B cell (primary cell): ENCODE measurements at regions not wholly inside any gene's neighbourhood (a gene's known extent, or its start where the extent isn't known, plus 50 kb on each side); places are given as distances from the start of the nearest gene placed in this dataset.
A peak's percentile ranks its signal among the peaks of the same experiment; 100 is the strongest.

Experiments used
- ATAC-seq: fragments of 200-7000 bp; cut with Tn5 transposase; one replicate; pipeline ENCODE4 v1.10.0; 2021; ENCODE audit warnings: low read depth, mild to moderate bottlenecking, moderate number of reproducible peaks, moderate library complexity
- CTCF ChIA-PET: fragments of 350-600 bp; sonication (Branson Sonifier 250); formaldehyde crosslinking; loops from one replicate; lab custom pipeline; 2021; ENCODE audit warnings: antibody characterized with exemption, inconsistent platforms; lab: Charles Lee
- POLR2A ChIA-PET: fragments of 350-600 bp; sonication (Branson Sonifier 250); formaldehyde crosslinking; loops from one replicate; lab custom pipeline; 2021; ENCODE audit warnings: antibody characterized with exemption; lab: Charles Lee
- DNase-seq: peaks from one replicate; pipeline ENCODE4 v3.0.0; 2013
- H2AFZ ChIP-seq: 2 replicates; pipeline ENCODE4 v1.6.1; 2012; ENCODE audit warnings: mild to moderate bottlenecking, low read depth, low read length; ENCODE audit not compliant: insufficient read depth, poor library complexity, severe bottlenecking
- H3K27ac ChIP-seq, 2 donors: 1 replicate in 1 of 2; 2 replicates in 1 of 2; pipeline ENCODE4 v1.5.1; 2012 to 2013; ENCODE audit warnings: low read length in 2 of 2, mild to moderate bottlenecking in 2 of 2, moderate library complexity in 1 of 2
- H3K27me3 ChIP-seq, 4 experiments: fragments of 200-600 bp in 1 of 4; sonication (generic) in 1 of 4; replicated peaks in 1 of 4; 1 replicate in 2 of 4; 2 replicates in 2 of 4; pipeline versions ENCODE4 v1.6.1 to v1.7.0; 2013 to 2016; ENCODE audit warnings: low read length in 3 of 4, mild to moderate bottlenecking in 2 of 4, mixed read lengths in 1 of 4, moderate library complexity in 1 of 4; ENCODE audit not compliant: insufficient read depth in 4 of 4, control insufficient read depth in 3 of 4; ENCODE audit errors: control extremely low read depth in 1 of 4
- H3K36me3 ChIP-seq, 2 experiments: replicated peaks in 1 of 2; 1 replicate in 1 of 2; 2 replicates in 1 of 2; pipeline versions ENCODE4 v1.6.1 to v1.7.1; 2013; ENCODE audit warnings: low read length in 1 of 2; ENCODE audit not compliant: insufficient read depth in 2 of 2, control insufficient read depth in 1 of 2; ENCODE audit errors: control extremely low read depth in 1 of 2, extremely low read depth in 1 of 2
- H3K4me1 ChIP-seq, 2 donors: fragments of 200-600 bp in 1 of 2; sonication (generic) in 1 of 2; 1 replicate in 1 of 2; 2 replicates in 1 of 2; pipeline versions ENCODE4 v1.5.1 to v1.6.1; 2013 to 2017; ENCODE audit warnings: low read length in 2 of 2; ENCODE audit not compliant: control insufficient read depth in 2 of 2, insufficient read depth in 2 of 2
- H3K4me2 ChIP-seq: replicated peaks from 2 replicates; pipeline ENCODE3; 2012; ENCODE audit warnings: mild to moderate bottlenecking, low read depth, low read length; ENCODE audit not compliant: poor library complexity, severe bottlenecking
- H3K4me3 ChIP-seq, 5 experiments: fragments of 200-600 bp in 1 of 5; sonication (generic) in 1 of 5; 1 replicate in 3 of 5; 2 replicates in 2 of 5; pipeline versions ENCODE4 v1.5.1 to v1.7.0; 2011 to 2016; ENCODE audit warnings: low read length in 4 of 5, mild to moderate bottlenecking in 4 of 5, low read depth in 2 of 5, control low read depth in 1 of 5, moderate library complexity in 1 of 5; ENCODE audit not compliant: insufficient read depth in 1 of 5; ENCODE audit errors: control extremely low read depth in 1 of 5, extremely low read depth in 1 of 5
- H3K79me2 ChIP-seq: fragments of 200-600 bp; sonication (generic); one replicate; pipeline ENCODE4 v1.6.0; 2016; ENCODE audit warnings: low read length; ENCODE audit not compliant: control insufficient read depth, insufficient read depth
- H3K9ac ChIP-seq: fragments of 200-600 bp; sonication (generic); 2 replicates; pipeline ENCODE4 v1.6.1; 2017; ENCODE audit warnings: mild to moderate bottlenecking, low read length, moderate library complexity
- H3K9me3 ChIP-seq, 3 donors: one replicate each; pipeline versions ENCODE4 v1.6.1 to v1.7.1; 2013; ENCODE audit warnings: low read length in 2 of 3; ENCODE audit not compliant: control insufficient read depth in 2 of 3, insufficient read depth in 1 of 3; ENCODE audit errors: control extremely low read depth in 1 of 3
- H4K20me1 ChIP-seq: 2 replicates; pipeline ENCODE4 v1.6.0; 2012; ENCODE audit warnings: mild to moderate bottlenecking, low read length; ENCODE audit not compliant: insufficient read depth, control insufficient read depth, poor library complexity, severe bottlenecking
- H3K27ac Mint-ChIP-seq: one replicate; pipeline ENCODE4 v1.8.0; 2021; ENCODE audit warnings: mixed read lengths
- H3K27me3 Mint-ChIP-seq: one replicate; pipeline ENCODE4 v1.8.0; 2021; ENCODE audit warnings: mixed read lengths
- H3K4me1 Mint-ChIP-seq: one replicate; pipeline ENCODE4 v1.8.0; 2021; ENCODE audit warnings: mixed read lengths
- H3K4me3 Mint-ChIP-seq: one replicate; pipeline ENCODE4 v1.8.0; 2021; ENCODE audit warnings: mixed read lengths
- H3K9me3 Mint-ChIP-seq: one replicate; pipeline ENCODE4 v1.8.0; 2022; ENCODE audit warnings: mixed read lengths; ENCODE audit not compliant: insufficient read depth
- CTCF ChIP-seq: fragments of 200-600 bp; IDR thresholded peaks from one replicate; pipeline ENCODE4 v1.8.0; 2022; ENCODE audit warnings: antibody characterized with exemption, mild to moderate bottlenecking
- EZH2 ChIP-seq: IDR thresholded peaks from 2 replicates; pipeline ENCODE4 v1.6.1; 2012; ENCODE audit warnings: borderline replicate concordance, low read depth, mild to moderate bottlenecking, moderate library complexity, low read length; ENCODE audit not compliant: insufficient read depth, poor library complexity, severe bottlenecking
- WGBS: methylation state at CpG from one replicate; pipeline ENCODE4 v1.1.5; 2013; ENCODE audit warnings: missing lambda C conversion rate; ENCODE audit not compliant: insufficient coverage; 5-methylcytosine and 5-hydroxymethylcytosine counted together
- intact Hi-C: fragments of 100-400 bp; cut with micrococcal nuclease; formaldehyde crosslinking; loops from one replicate; pipeline ENCODE4 v1.10.0; 2022

- no peaks in the 10 kb centered on the region for H3K36me3 ChIP-seq
- H4K20me1 ChIP-seq: no peaks in the 10 kb centered on the region
- no peak overlapping the region for H2AFZ ChIP-seq
- no peaks in the 10 kb centered on the region for H3K9me3 Mint-ChIP-seq
- peaks cover 18% of the 10 kb centered on the region for H3K27me3 Mint-ChIP-seq
- no peak overlapping the region for H3K27ac Mint-ChIP-seq
- DNase-seq (no peak), ATAC-seq (no peak)
- intact Hi-C loops: no loop called here
- CTCF ChIA-PET: no interaction called here
- no peak overlapping the region for H3K27ac ChIP-seq
- no peak overlapping the region for H3K4me3 Mint-ChIP-seq
- no peak overlapping the region for H3K4me2 ChIP-seq
- no CpG with 5 or more reads among the region's 2 CpGs for WGBS
- no peaks in the 10 kb centered on the region for H3K79me2 ChIP-seq
- POLR2A ChIA-PET: no interaction called here
- H3K9me3 ChIP-seq: no peaks in the 10 kb centered on the region
- no peak overlapping the region for H3K9ac ChIP-seq
- H3K4me3 ChIP-seq: no peak overlapping the region
- no peaks in the 10 kb centered on the region for H3K4me1 ChIP-seq
- no peaks in the 10 kb centered on the region for H3K4me1 Mint-ChIP-seq
- no peaks in the 10 kb centered on the region for H3K27me3 ChIP-seq
- no peak for TF ChIP-seq CTCF
- no peak for TF ChIP-seq EZH2
These were observed 142.5 kb upstream of the ARID2 start for GRCh38 chr12:45587012-45587411.

GRCh38 chr12:45587877-45588533, 141.5 kb upstream of the ARID2 start:
- no peaks in the 10 kb centered on the region for H3K79me2 ChIP-seq
- Mint-ChIP-seq H3K9me3 (no peaks in the 10 kb centered on the region), H3K27me3 (peaks cover 16% of the 10 kb centered on the region), H3K4me3 (no peak overlapping the region), H3K27ac (peak overlapping the region; percentile 20), H3K4me1 (no peaks in the 10 kb centered on the region)
- no peak overlapping the region for H2AFZ ChIP-seq
- H3K36me3 ChIP-seq: no peaks in the 10 kb centered on the region
- ATAC-seq (no peak), DNase-seq (no peak)
- TF ChIP-seq CTCF: no peak
- no peak for TF ChIP-seq EZH2
- H3K4me1 ChIP-seq: no peaks in the 10 kb centered on the region
- no peak overlapping the region for H3K27ac ChIP-seq
- H3K9me3 ChIP-seq: no peaks in the 10 kb centered on the region
- no peak overlapping the region for H3K4me2 ChIP-seq
- peaks cover 0 to 4% (median 1%) of the 10 kb centered on the region in 4 experiments for H3K27me3 ChIP-seq
- no peak overlapping the region for H3K4me3 ChIP-seq
- CTCF ChIA-PET: no interaction called here
- WGBS: 93% methylated on average over 3 of the region's 3 CpGs
- no peak overlapping the region for H3K9ac ChIP-seq
- POLR2A ChIA-PET: no interaction called here
- intact Hi-C loops: no loop called here
- H4K20me1 ChIP-seq: no peaks in the 10 kb centered on the region
